WTC11 (cell line): ENCODE measurements at regions not wholly inside any gene's neighbourhood (a gene's known extent, or its start where the extent isn't known, plus 50 kb on each side); places are given as distances from the start of the nearest gene placed in this dataset.

ENCODE experiments used
- ATAC-seq: fragments of 200-7000 bp; cut with Tn5 transposase; 2 replicates; pipeline ENCODE4 v1.10.0; 2021; ENCODE audit warnings: mild to moderate bottlenecking, moderate library complexity
- CTCF ChIA-PET: fragments of 300-600 bp; sonication (Branson Sonifier 250); formaldehyde crosslinking; loops from one replicate; lab custom pipeline; 2021; ENCODE audit warnings: antibody characterized with exemption; lab: Charles Lee
- POLR2A ChIA-PET: fragments of 350-600 bp; sonication (Branson Sonifier 250); formaldehyde crosslinking; loops from one replicate; lab custom pipeline; 2021; ENCODE audit warnings: antibody characterized with exemption; lab: Charles Lee
- DNase-seq: peaks from one replicate; pipeline ENCODE4 v3.0.0; 2021; ENCODE audit warnings: low spot score
- H3K27ac Mint-ChIP-seq: 2 replicates; pipeline ENCODE4 v1.8.0; 2021; ENCODE audit warnings: mixed read lengths
- H3K27me3 Mint-ChIP-seq: 2 replicates; pipeline ENCODE4 v1.8.0; 2021; ENCODE audit warnings: low read depth, mild to moderate bottlenecking, moderate library complexity, mixed read lengths
- H3K36me3 Mint-ChIP-seq: 2 replicates; pipeline ENCODE4 v1.8.0; 2021; ENCODE audit warnings: mixed read lengths
- H3K4me1 Mint-ChIP-seq: 2 replicates; pipeline ENCODE4 v1.8.0; 2022; ENCODE audit warnings: mixed read lengths
- H3K4me3 Mint-ChIP-seq: 2 replicates; pipeline ENCODE4 v1.8.0; 2021; ENCODE audit warnings: mild to moderate bottlenecking, moderate library complexity, mixed read lengths
- H3K9me3 Mint-ChIP-seq: 2 replicates; pipeline ENCODE4 v1.8.0; 2021; ENCODE audit warnings: mixed read lengths
- ATF1 ChIP-seq: sonication (generic); formaldehyde crosslinking; IDR thresholded peaks from 2 replicates; pipeline ENCODE4 v1.8.1; 2023; ENCODE audit warnings: mild to moderate bottlenecking, moderate library complexity, missing genetic modification reagents
- ATF2 ChIP-seq: sonication (generic); formaldehyde crosslinking; IDR thresholded peaks from 2 replicates; pipeline ENCODE4 v1.8.1; 2022; ENCODE audit warnings: low read depth, missing genetic modification reagents, borderline replicate concordance
- CBFB ChIP-seq: sonication (generic); formaldehyde crosslinking; IDR thresholded peaks from 2 replicates; pipeline ENCODE4 v1.8.1; 2022; ENCODE audit warnings: mild to moderate bottlenecking, low read depth, missing genetic modification reagents
- CREM ChIP-seq: sonication (generic); formaldehyde crosslinking; IDR thresholded peaks from 2 replicates; pipeline ENCODE4 v1.8.1; 2022; ENCODE audit warnings: mild to moderate bottlenecking, missing genetic modification reagents, moderate library complexity
- ETV6 ChIP-seq: sonication (generic); formaldehyde crosslinking; IDR thresholded peaks from 2 replicates; pipeline ENCODE4 v1.8.1; 2022; ENCODE audit warnings: mild to moderate bottlenecking, missing genetic modification reagents
- FOXK1 ChIP-seq: sonication (generic); formaldehyde crosslinking; IDR thresholded peaks from 2 replicates; pipeline ENCODE4 v1.8.0; 2022; ENCODE audit warnings: mild to moderate bottlenecking, moderate library complexity, missing genetic modification reagents
- FOXP4 ChIP-seq: sonication (generic); formaldehyde crosslinking; IDR thresholded peaks from 2 replicates; pipeline ENCODE4 v1.8.0; 2022; ENCODE audit warnings: mild to moderate bottlenecking, missing genetic modification reagents
- GABPB1 ChIP-seq: sonication (generic); formaldehyde crosslinking; IDR thresholded peaks from 2 replicates; pipeline ENCODE4 v1.8.1; 2023; ENCODE audit warnings: mild to moderate bottlenecking, missing genetic modification reagents
- IRF1 ChIP-seq: sonication (generic); formaldehyde crosslinking; IDR thresholded peaks from 2 replicates; pipeline ENCODE4 v1.8.0; 2023; ENCODE audit warnings: missing genetic modification reagents
- IRF2 ChIP-seq: sonication (generic); formaldehyde crosslinking; IDR thresholded peaks from 2 replicates; pipeline ENCODE4 v1.8.0; 2022; ENCODE audit warnings: low read depth, missing genetic modification reagents, borderline replicate concordance
- JAZF1 ChIP-seq: fragments of 250-450 bp; sonication (Bioruptor Pico); IDR thresholded peaks from 2 replicates; pipeline ENCODE4 v1.9.0; 2021; ENCODE audit warnings: moderate library complexity, mild to moderate bottlenecking, inconsistent platforms
- JUN ChIP-seq: sonication (generic); formaldehyde crosslinking; IDR thresholded peaks from 2 replicates; pipeline ENCODE4 v1.8.0; 2023; ENCODE audit warnings: mild to moderate bottlenecking, missing genetic modification reagents
- NFATC4 ChIP-seq: fragments of 250-450 bp; sonication (Bioruptor Pico); IDR thresholded peaks from 2 replicates; pipeline ENCODE4 v1.9.0; 2021; ENCODE audit warnings: mild to moderate bottlenecking
- PRRX2 ChIP-seq: fragments of 250-450 bp; sonication (Bioruptor Pico); IDR thresholded peaks from 2 replicates; pipeline ENCODE4 v1.8.0; 2021; ENCODE audit warnings: mild to moderate bottlenecking
- SMAD3 ChIP-seq: sonication (generic); formaldehyde crosslinking; IDR thresholded peaks from 2 replicates; pipeline ENCODE4 v1.8.0; 2022; ENCODE audit warnings: missing genetic modification reagents, mild to moderate bottlenecking, borderline replicate concordance
- SOX15 ChIP-seq: fragments of 250-450 bp; sonication (Bioruptor Pico); IDR thresholded peaks from 2 replicates; pipeline ENCODE4 v1.9.0; 2021; ENCODE audit warnings: mild to moderate bottlenecking
- STAT6 ChIP-seq: sonication (generic); formaldehyde crosslinking; conservative IDR thresholded peaks from 2 replicates; pipeline ENCODE4 v1.8.1; 2023; ENCODE audit warnings: mild to moderate bottlenecking, low read depth, missing genetic modification reagents, moderate library complexity
- TCF7 ChIP-seq: sonication (generic); formaldehyde crosslinking; IDR thresholded peaks from 2 replicates; pipeline ENCODE4 v1.8.0; 2022; ENCODE audit warnings: mild to moderate bottlenecking, low read depth, missing genetic modification reagents, moderate library complexity
- USF1 ChIP-seq: sonication (generic); formaldehyde crosslinking; IDR thresholded peaks from 2 replicates; pipeline ENCODE4 v1.8.0; 2022; ENCODE audit warnings: mild to moderate bottlenecking, missing genetic modification reagents
- ZMAT4 ChIP-seq: fragments of 250-450 bp; sonication (Bioruptor Pico); IDR thresholded peaks from 2 replicates; pipeline ENCODE4 v1.9.0; 2021; ENCODE audit warnings: mild to moderate bottlenecking
- ZNF219 ChIP-seq: sonication (generic); formaldehyde crosslinking; IDR thresholded peaks from 2 replicates; pipeline ENCODE4 v1.8.0; 2023; ENCODE audit warnings: missing genetic modification reagents, mild to moderate bottlenecking, borderline replicate concordance
- ZNF263 ChIP-seq: sonication (generic); formaldehyde crosslinking; IDR thresholded peaks from 2 replicates; pipeline ENCODE4 v1.8.1; 2022; ENCODE audit warnings: low read depth, mild to moderate bottlenecking, moderate library complexity, missing genetic modification reagents
- ZNF281 ChIP-seq: sonication (generic); formaldehyde crosslinking; IDR thresholded peaks from 2 replicates; pipeline ENCODE4 v1.8.0; 2023; ENCODE audit warnings: mild to moderate bottlenecking, missing genetic modification reagents
- ZNF317 ChIP-seq: sonication (generic); formaldehyde crosslinking; IDR thresholded peaks from 2 replicates; pipeline ENCODE4 v1.8.1; 2023; ENCODE audit warnings: low read depth, mild to moderate bottlenecking, moderate library complexity, missing genetic modification reagents, borderline replicate concordance
- ZNF396 ChIP-seq: fragments of 250-450 bp; sonication (Bioruptor Pico); IDR thresholded peaks from 2 replicates; pipeline ENCODE4 v1.8.0; 2021; ENCODE audit warnings: mild to moderate bottlenecking, moderate library complexity, borderline replicate concordance
- ZNF671 ChIP-seq: fragments of 250-450 bp; sonication (Bioruptor Pico); IDR thresholded peaks from 2 replicates; pipeline ENCODE4 v1.8.0; 2021; ENCODE audit warnings: mild to moderate bottlenecking

- Mint-ChIP-seq H3K4me1 (no peaks in the 10 kb centered on the region), H3K36me3 (peaks cover 20% of the 10 kb centered on the region), H3K9me3 (peaks cover 69% of the 10 kb centered on the region), H3K27me3 (no peaks in the 10 kb centered on the region; the same call in 1 of the 2 replicates), H3K27ac (no peak overlapping the region), H3K4me3 (no peak overlapping the region)
- TF ChIP-seq ZMAT4 (CRISPR knock-in tag) (no peak), GABPB1 (CRISPR knock-in tag) (no peak), TCF7 (CRISPR knock-in tag) (no peak), JUN (CRISPR knock-in tag) (no peak), CREM (CRISPR knock-in tag) (no peak), ATF2 (CRISPR knock-in tag) (no peak), ATF1 (CRISPR knock-in tag) (no peak), STAT6 (CRISPR knock-in tag) (no peak), FOXP4 (CRISPR knock-in tag) (no peak), ZNF671 (CRISPR knock-in tag) (no peak), ZNF263 (CRISPR knock-in tag) (no peak), ZNF396 (no peak), SMAD3 (CRISPR knock-in tag) (no peak)
- ATAC-seq (no peak), DNase-seq (no peak)
- POLR2A ChIA-PET: no interaction called here
- CTCF ChIA-PET: no interaction called here
Measured at GRCh38 chr20:24850176-24850575, 98.9 kb upstream of the CST7 start.

- Mint-ChIP-seq H3K4me1 (no peaks in the 10 kb centered on the region), H3K9me3 (peaks cover 70% of the 10 kb centered on the region), H3K36me3 (peaks cover 30% of the 10 kb centered on the region), H3K27ac (no peak overlapping the region), H3K4me3 (no peak overlapping the region), H3K27me3 (no peaks in the 10 kb centered on the region; the same call in 1 of the 2 replicates)
- CTCF ChIA-PET: no interaction called here
- no peak for DNase-seq
- ATAC-seq: no peak
- POLR2A ChIA-PET: no interaction called here
- TF ChIP-seq ZNF281 (no peak), ZNF317 (no peak), ETV6 (no peak), JAZF1 (CRISPR knock-in tag) (no peak), ZNF219 (CRISPR knock-in tag) (no peak), USF1 (CRISPR knock-in tag) (no peak), CBFB (no peak), NFATC4 (CRISPR knock-in tag) (no peak), FOXK1 (CRISPR knock-in tag) (no peak), IRF1 (CRISPR knock-in tag) (no peak), SMAD3 (CRISPR knock-in tag) (no peak), IRF2 (CRISPR knock-in tag) (no peak), SOX15 (CRISPR knock-in tag) (no peak), PRRX2 (CRISPR knock-in tag) (no peak), ATF1 (CRISPR knock-in tag) (no peak)
Measured at GRCh38 chr20:24851346-24852019, 97.6 kb upstream of the CST7 start.
